ENCODE measurements at regions not wholly inside any gene's neighbourhood (a gene's known extent, or its start where the extent isn't known, plus 50 kb on each side); places are given as distances from the start of the nearest gene placed in this dataset.

- DNase-seq: no peak
Observed at GRCh38 chr6:144849920-144850319, 564.8 kb downstream of the UTRN start.

- no peak for DNase-seq
Observed at GRCh38 chr6:144853603-144854002, 568.5 kb downstream of the UTRN start.

GRCh38 chr6:144854654-144855053, 569.5 kb downstream of the UTRN start:
- DNase-seq: no peak

- no peak for DNase-seq
Observed at GRCh38 chr6:144855375-144855774, 570.2 kb downstream of the UTRN start.

- no peak for DNase-seq
Observed at GRCh38 chr6:144855812-144856531, 570.8 kb downstream of the UTRN start.

- DNase-seq: no peak
Observed at GRCh38 chr6:144856622-144857021, 571.5 kb downstream of the UTRN start.

- DNase-seq: no peak
Observed at GRCh38 chr6:144857086-144857485, 572.0 kb downstream of the UTRN start.

GRCh38 chr6:144862769-144863168, 577.6 kb downstream of the UTRN start:
- no peak for DNase-seq

GRCh38 chr6:144867761-144868160, 582.6 kb downstream of the UTRN start:
- DNase-seq: no peak

- no peak for DNase-seq
Observed at GRCh38 chr6:144870782-144871181, 585.6 kb downstream of the UTRN start.

GRCh38 chr6:144873623-144874378, 588.7 kb downstream of the UTRN start:
- DNase-seq: no peak

- no peak for DNase-seq
Observed at GRCh38 chr6:144876689-144877088, 591.6 kb downstream of the UTRN start.

GRCh38 chr6:144877118-144877517, 592.0 kb downstream of the UTRN start:
- DNase-seq: no peak

GRCh38 chr6:144878577-144878976, 593.4 kb downstream of the UTRN start:
- no peak for DNase-seq

- no peak for DNase-seq
Observed at GRCh38 chr6:144879436-144879835, 594.3 kb downstream of the UTRN start.

GRCh38 chr6:144882425-144882824, 597.3 kb downstream of the UTRN start:
- DNase-seq: no peak

- no peak for DNase-seq
Observed at GRCh38 chr6:144883915-144884314, 598.8 kb downstream of the UTRN start.

- DNase-seq: no peak
Observed at GRCh38 chr6:144885817-144886216, 600.7 kb downstream of the UTRN start.

GRCh38 chr6:144886682-144887081, 601.5 kb downstream of the UTRN start:
- no peak for DNase-seq

GRCh38 chr6:144888621-144889020, 603.5 kb downstream of the UTRN start:
- DNase-seq: no peak

- no peak for DNase-seq
Observed at GRCh38 chr6:144893680-144894151, 608.6 kb downstream of the UTRN start.

GRCh38 chr6:144894240-144894639, 609.1 kb downstream of the UTRN start:
- DNase-seq: no peak

- DNase-seq: no peak
Observed at GRCh38 chr6:144895313-144896278, 610.5 kb downstream of the UTRN start.
